Vagina (tissue), 2 donors: ENCODE measurements at regions not wholly inside any gene's neighbourhood (a gene's known extent, or its start where the extent isn't known, plus 50 kb on each side); places are given as distances from the start of the nearest gene placed in this dataset.

ENCODE experiments used
- POLR2A ChIP-seq, 2 donors: fragments of 450-650 bp; IDR thresholded peaks; one replicate each; pipeline ENCODE4 v1.6.1; 2017; ENCODE audit warnings: antibody characterized with exemption in 2 of 2, mild to moderate bottlenecking in 2 of 2, moderate library complexity in 2 of 2
- POLR2AphosphoS5 ChIP-seq, 2 donors: sonication (generic); formaldehyde crosslinking; IDR thresholded peaks; one replicate each; pipeline ENCODE4 v1.9.0; 2017; ENCODE audit warnings: antibody characterized with exemption in 2 of 2, mild to moderate bottlenecking in 2 of 2, low read depth in 1 of 2; ENCODE audit not compliant: insufficient read depth in 1 of 2

DNA sequence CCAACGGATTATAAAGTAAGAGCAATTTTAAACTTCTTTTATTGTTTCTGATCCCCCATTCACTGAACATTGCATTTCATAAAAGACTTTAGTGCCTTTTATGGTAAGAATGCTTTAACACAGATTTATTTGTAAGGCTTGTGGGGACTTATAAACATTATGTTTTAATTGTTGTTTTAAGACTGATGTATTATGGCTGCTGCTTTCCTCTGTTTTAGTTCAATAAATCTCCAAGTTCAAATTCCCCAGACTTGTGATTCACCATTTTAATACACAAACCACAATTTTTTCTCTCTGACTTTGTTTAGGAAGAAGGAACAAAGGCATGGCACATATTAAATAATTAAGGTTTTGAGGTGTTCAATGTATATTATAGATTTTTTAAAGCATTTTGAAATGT is 753.3 kb downstream of the SLC6A15 start:
- no peak for TF ChIP-seq POLR2A (IDR thresholded peaks at IDR 0.05)
- no peak for TF ChIP-seq POLR2AphosphoS5 (IDR thresholded peaks at IDR 0.05; ENCODE audit: insufficient read depth in 1 of 2, low read depth in 1 of 2)
